H1 (cell line): ENCODE measurements at regions not wholly inside any gene's neighbourhood (a gene's known extent, or its start where the extent isn't known, plus 50 kb on each side); places are given as distances from the start of the nearest gene placed in this dataset.

Source experiments
- CTCF ChIA-PET: fragments of 300-600 bp; sonication (Branson Sonifier 250); formaldehyde crosslinking; loops from one replicate; lab custom pipeline; 2021; ENCODE audit not compliant: partially characterized antibody; lab: Charles Lee
- POLR2A ChIA-PET: fragments of 300-600 bp; sonication (Branson Sonifier 250); formaldehyde crosslinking; loops from one replicate; lab custom pipeline; 2021; ENCODE audit warnings: inconsistent platforms; ENCODE audit not compliant: partially characterized antibody; lab: Charles Lee
- DNase-seq, 2 experiments: peaks; one replicate each; pipeline versions ENCODE4 v3.0.0 to v3.0.0-alpha.2; 2010 to 2022; ENCODE audit warnings: low spot score in 2 of 2, low read depth in 1 of 2, mixed read lengths in 1 of 2
- FAIRE-seq: peaks from 2 replicates; lab custom pipeline; 2011; peaks lifted over from hg19 to GRCh38; lab: Jason Lieb, UNC
- H2AFZ ChIP-seq: 2 replicates; pipeline ENCODE4 v1.8.1; 2012; ENCODE audit warnings: low read length, inconsistent platforms
- H2AK5ac ChIP-seq: 2 replicates; pipeline ENCODE4 v1.6.1; 2013; ENCODE audit warnings: low read depth, low read length
- H2BK120ac ChIP-seq: replicated peaks from 2 replicates; pipeline ENCODE3; 2013; ENCODE audit warnings: low read depth, low read length, inconsistent platforms
- H2BK12ac ChIP-seq: 2 replicates; pipeline ENCODE4 v1.6.1; 2013; ENCODE audit warnings: low read depth, low read length
- H2BK15ac ChIP-seq: 2 replicates; pipeline ENCODE4 v1.6.1; 2013; ENCODE audit warnings: low read length
- H2BK20ac ChIP-seq: 2 replicates; pipeline ENCODE4 v1.6.1; 2013; ENCODE audit warnings: low read length
- H2BK5ac ChIP-seq: 2 replicates; pipeline ENCODE4 v1.6.1; 2013; ENCODE audit warnings: low read depth, low read length
- H3K14ac ChIP-seq: 2 replicates; pipeline ENCODE4 v1.6.1; 2013; ENCODE audit warnings: inconsistent platforms; ENCODE audit not compliant: insufficient read length
- H3K18ac ChIP-seq: 2 replicates; pipeline ENCODE4 v1.6.1; 2013; ENCODE audit warnings: low read length; ENCODE audit errors: extremely low read depth
- H3K23ac ChIP-seq: 2 replicates; pipeline ENCODE4 v1.6.1; 2013; ENCODE audit warnings: inconsistent platforms; ENCODE audit not compliant: insufficient read length
- H3K23me2 ChIP-seq: 2 replicates; pipeline ENCODE4 v1.6.1; 2013; ENCODE audit warnings: low read depth, low read length
- H3K27ac ChIP-seq: 2 replicates; pipeline ENCODE4 v1.6.1; 2011; ENCODE audit warnings: low read depth, low read length, inconsistent platforms
- H3K27me3 ChIP-seq, 4 experiments: replicated peaks in 1 of 4; 1 replicate in 1 of 4; 2 replicates in 3 of 4; pipeline versions ENCODE4 v1.6.1 to v1.8.1; 2011 to 2013; ENCODE audit warnings: low read length in 3 of 4, mild to moderate bottlenecking in 3 of 4, inconsistent platforms in 2 of 4, mixed read lengths in 2 of 4, moderate library complexity in 1 of 4; ENCODE audit not compliant: control insufficient read depth in 3 of 4, insufficient read depth in 3 of 4; ENCODE audit errors: extremely low read depth in 1 of 4
- H3K36me3 ChIP-seq, 4 experiments: 2 replicates each; pipeline versions ENCODE4 v1.6.1 to v1.8.1; 2011 to 2013; ENCODE audit warnings: mild to moderate bottlenecking in 4 of 4, low read length in 3 of 4, moderate library complexity in 2 of 4, control low read depth in 1 of 4, inconsistent platforms in 1 of 4; ENCODE audit not compliant: insufficient read depth in 4 of 4, control insufficient read depth in 2 of 4
- H3K4ac ChIP-seq: replicated peaks from 2 replicates; pipeline ENCODE3; 2013; ENCODE audit warnings: low read length, low read depth, mixed read lengths, inconsistent platforms; ENCODE audit not compliant: insufficient read length
- H3K4me1 ChIP-seq, 4 experiments: replicated peaks in 1 of 4; 1 replicate in 1 of 4; 2 replicates in 3 of 4; pipeline versions ENCODE4 v1.6.1 to v1.8.1; 2011 to 2013; ENCODE audit warnings: low read length in 3 of 4, inconsistent platforms in 2 of 4, mixed read lengths in 1 of 4; ENCODE audit not compliant: insufficient read depth in 4 of 4, control insufficient read depth in 3 of 4
- H3K4me2 ChIP-seq, 2 experiments: 2 replicates each; pipeline versions ENCODE4 v1.6.1 to v1.8.1; 2011 to 2013; ENCODE audit warnings: low read depth in 2 of 2, low read length in 2 of 2, control low read depth in 1 of 2, inconsistent platforms in 1 of 2, mild to moderate bottlenecking in 1 of 2; ENCODE audit not compliant: insufficient read depth in 1 of 2
- H3K4me3 ChIP-seq, 4 experiments: fragments of 200-600, 300-600 bp in 1 of 4; sonication (generic), shearing (Covaris generic), sonication (Bioruptor Twin) in 1 of 4; 2 replicates each; pipeline versions ENCODE4 v1.5.1 to v1.8.1; 2011 to 2016; ENCODE audit warnings: low read length in 4 of 4, low read depth in 3 of 4, control low read depth in 2 of 4, inconsistent platforms in 2 of 4, mild to moderate bottlenecking in 2 of 4, mixed read lengths in 1 of 4, moderate library complexity in 1 of 4; ENCODE audit not compliant: insufficient read depth in 2 of 4; ENCODE audit errors: extremely low read depth in 1 of 4
- H3K56ac ChIP-seq: replicated peaks from 2 replicates; pipeline ENCODE3; 2013; ENCODE audit warnings: low read depth, mild to moderate bottlenecking, mixed read lengths, low read length, inconsistent platforms; ENCODE audit not compliant: insufficient read length
- H3K79me1 ChIP-seq: 2 replicates; pipeline ENCODE4 v1.6.1; 2013; ENCODE audit warnings: low read depth, low read length, control low read depth
- H3K79me2 ChIP-seq, 2 experiments: 2 replicates each; pipeline versions ENCODE4 v1.6.1 to v1.8.1; 2012 to 2013; ENCODE audit warnings: low read length in 2 of 2, mild to moderate bottlenecking in 2 of 2, inconsistent platforms in 1 of 2; ENCODE audit not compliant: insufficient read depth in 2 of 2, control insufficient read depth in 1 of 2
- H3K9ac ChIP-seq, 4 experiments: replicated peaks in 1 of 4; 1 replicate in 1 of 4; 2 replicates in 3 of 4; pipeline versions ENCODE4 v1.6.1 to v1.8.1; 2011 to 2013; ENCODE audit warnings: low read depth in 3 of 4, low read length in 3 of 4, control low read depth in 2 of 4, mild to moderate bottlenecking in 2 of 4, moderate library complexity in 2 of 4, inconsistent platforms in 1 of 4; ENCODE audit errors: extremely low read depth in 1 of 4
- H3K9me3 ChIP-seq, 2 experiments: 2 replicates each; pipeline versions ENCODE4 v1.6.1 to v1.8.1; 2012 to 2013; ENCODE audit warnings: mild to moderate bottlenecking in 2 of 2, moderate library complexity in 2 of 2, control low read depth in 1 of 2, inconsistent platforms in 1 of 2, low read depth in 1 of 2, low read length in 1 of 2, mixed read lengths in 1 of 2; ENCODE audit not compliant: insufficient read depth in 2 of 2
- H4K20me1 ChIP-seq, 2 experiments: replicated peaks in 1 of 2; 2 replicates each; pipeline versions ENCODE3 to v1.8.1; 2011 to 2013; ENCODE audit warnings: inconsistent platforms in 2 of 2, low read length in 2 of 2, mild to moderate bottlenecking in 1 of 2; ENCODE audit not compliant: insufficient read depth in 2 of 2, control insufficient read depth in 1 of 2
- H4K5ac ChIP-seq: 2 replicates; pipeline ENCODE4 v1.6.1; 2013; ENCODE audit warnings: low read length, low read depth, mixed read lengths, inconsistent platforms; ENCODE audit not compliant: insufficient read length
- H4K8ac ChIP-seq: 2 replicates; pipeline ENCODE4 v1.8.0; 2013; ENCODE audit warnings: mild to moderate bottlenecking, moderate library complexity, low read length, inconsistent platforms; ENCODE audit not compliant: insufficient read depth; ENCODE audit errors: extremely low read depth
- H4K91ac ChIP-seq: replicated peaks from 2 replicates; pipeline ENCODE3; 2013; ENCODE audit warnings: low read length, mixed read lengths, inconsistent platforms; ENCODE audit not compliant: insufficient read length
- BCL11A ChIP-seq, 2 experiments: IDR thresholded peaks; one replicate each; pipeline ENCODE4 v1.6.1; 2011; ENCODE audit warnings: low read depth in 2 of 2, low read length in 2 of 2, mild to moderate bottlenecking in 2 of 2
- CBX5 ChIP-seq: fragments of 300-800, 300-1000 bp; sonication (generic); IDR thresholded peaks from 2 replicates; pipeline ENCODE4 v1.7.1; 2016; ENCODE audit warnings: antibody characterized with exemption, low read length, low read depth
- EGR1 ChIP-seq: IDR thresholded peaks from 2 replicates; pipeline ENCODE4 v1.6.1; 2011; ENCODE audit warnings: low read depth, low read length, borderline replicate concordance
- EZH2 ChIP-seq: fragments of 200-600 bp; sonication (generic); IDR thresholded peaks from 2 replicates; pipeline ENCODE4 v1.7.1; 2012; ENCODE audit warnings: low read depth, mild to moderate bottlenecking, moderate library complexity, low read length, inconsistent platforms; ENCODE audit not compliant: severe bottlenecking
- GTF2F1 ChIP-seq: IDR thresholded peaks from 2 replicates; pipeline ENCODE4 v1.6.1; 2012; ENCODE audit warnings: low read depth, low read length, improper control_type of control experiment, borderline replicate concordance
- HDAC6 ChIP-seq: IDR thresholded peaks from one replicate; pipeline ENCODE4 v1.7.1; 2012; ENCODE audit warnings: low read depth, mild to moderate bottlenecking, inconsistent platforms, low read length, moderate library complexity
- TAF7 ChIP-seq: optimal IDR thresholded peaks from 2 replicates; pipeline ENCODE3; 2011; ENCODE audit warnings: low read depth, mild to moderate bottlenecking, inconsistent platforms, low read length, moderate library complexity, borderline replicate concordance
- WGBS, 2 experiments: shearing (Covaris generic) in 1 of 2; methylation state at CpG; one replicate each; pipeline versions ENCODE4 v1.1.6 to v1.1.7; 2013 to 2015; ENCODE audit warnings: low lambda C conversion rate in 2 of 2, mixed read lengths in 2 of 2, inconsistent platforms in 1 of 2, low coverage in 1 of 2, missing lambda C conversion rate in 1 of 2; ENCODE audit not compliant: insufficient replicate concordance in 2 of 2, insufficient coverage in 1 of 2, insufficient read length in 1 of 2; ENCODE audit errors: extremely low coverage in 1 of 2, missing lambda C conversion rate in 1 of 2; 5-methylcytosine and 5-hydroxymethylcytosine counted together

DNA sequence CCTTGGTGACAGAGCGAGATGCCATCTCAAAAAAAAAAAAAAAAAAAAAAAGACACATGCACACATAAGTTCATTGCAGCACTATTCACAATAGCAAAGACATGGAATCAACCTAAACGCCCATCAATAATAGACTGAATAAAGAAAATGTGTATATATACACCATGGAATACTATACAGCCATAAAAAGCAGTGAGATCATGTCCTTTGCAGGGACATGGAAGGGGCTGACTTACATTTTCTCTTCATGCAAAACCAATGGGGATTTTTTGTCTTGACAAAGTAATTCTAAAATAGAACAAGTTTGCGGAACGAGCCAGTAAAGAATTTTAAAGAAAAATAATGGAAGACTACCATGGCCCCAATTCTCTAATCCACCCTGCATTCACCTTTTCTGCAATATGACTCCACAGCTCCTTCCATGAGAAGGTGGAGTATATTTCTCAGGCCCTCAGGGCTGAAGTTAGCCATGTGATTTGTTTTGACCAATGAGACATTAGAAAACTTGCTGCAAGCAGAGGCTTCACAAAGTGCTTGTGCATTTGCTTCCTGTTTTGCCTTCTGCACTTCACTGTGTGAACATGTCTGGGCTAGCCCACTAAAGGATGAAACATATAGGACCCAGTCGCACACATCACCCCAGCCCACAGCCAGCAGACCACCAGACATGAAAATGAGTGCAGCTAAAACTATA lies 78.8 kb upstream of the NR5A2 start:
- no peak overlapping the region for H2AK5ac ChIP-seq
- no peaks in the 10 kb centered on the region for H3K4me1 ChIP-seq
- no peak for TF ChIP-seq TAF7
- no peak for TF ChIP-seq CBX5
- TF ChIP-seq GTF2F1: no peak
- no peak for TF ChIP-seq EGR1
- no peak for TF ChIP-seq BCL11A (IDR thresholded peaks at IDR 0.05; ENCODE audit: low read depth in 2 of 2, low read length in 2 of 2)
- TF ChIP-seq EZH2: no peak
- no peak for TF ChIP-seq HDAC6
- H3K9me3 ChIP-seq: no peaks in the 10 kb centered on the region
- H2BK120ac ChIP-seq: no peak overlapping the region
- H2BK12ac ChIP-seq: no peak overlapping the region
- H4K8ac ChIP-seq: no peak overlapping the region
- H3K27ac ChIP-seq: no peak overlapping the region
- ChIA-PET CTCF (interaction anchor here (1.7 kb wide), 1 partner anchor 328 kb away, joined by 4 read pairs; no protein-coding TSS in a partner anchor), POLR2A (no interaction called here)
- no peak overlapping the region for H2BK5ac ChIP-seq
- H3K23ac ChIP-seq: no peak overlapping the region
- DNase-seq (no peak), FAIRE-seq (no peak)
- H3K4me2 ChIP-seq: no peak overlapping the region
- H3K18ac ChIP-seq: no peak overlapping the region
- no peak overlapping the region for H3K4me3 ChIP-seq
- H4K91ac ChIP-seq: no peak overlapping the region
- H4K20me1 ChIP-seq: no peaks in the 10 kb centered on the region
- H2BK15ac ChIP-seq: no peak overlapping the region
- H3K4ac ChIP-seq: no peak overlapping the region
- no peaks in the 10 kb centered on the region for H3K23me2 ChIP-seq
- no peak overlapping the region for H3K14ac ChIP-seq
- H4K5ac ChIP-seq: no peak overlapping the region
- H3K36me3 ChIP-seq: no peaks in the 10 kb centered on the region
- WGBS, 2 experiments: 96% methylated on average over 5 of the region's 5 CpGs; no CpG with 5 or more reads in 1 of the 2 experiments
- no peaks in the 10 kb centered on the region for H3K27me3 ChIP-seq
- H2BK20ac ChIP-seq: no peak overlapping the region
- H3K79me1 ChIP-seq: no peaks in the 10 kb centered on the region
- H2AFZ ChIP-seq: no peak overlapping the region
- no peak overlapping the region for H3K56ac ChIP-seq
- H3K9ac ChIP-seq: no peak overlapping the region
- H3K79me2 ChIP-seq: no peaks in the 10 kb centered on the region
